ENCODE measurements at regions not wholly inside any gene's neighbourhood (a gene's known extent, or its start where the extent isn't known, plus 50 kb on each side); places are given as distances from the start of the nearest gene placed in this dataset.
A peak's percentile ranks its signal among the peaks of the same experiment; 100 is the strongest.

DNA sequence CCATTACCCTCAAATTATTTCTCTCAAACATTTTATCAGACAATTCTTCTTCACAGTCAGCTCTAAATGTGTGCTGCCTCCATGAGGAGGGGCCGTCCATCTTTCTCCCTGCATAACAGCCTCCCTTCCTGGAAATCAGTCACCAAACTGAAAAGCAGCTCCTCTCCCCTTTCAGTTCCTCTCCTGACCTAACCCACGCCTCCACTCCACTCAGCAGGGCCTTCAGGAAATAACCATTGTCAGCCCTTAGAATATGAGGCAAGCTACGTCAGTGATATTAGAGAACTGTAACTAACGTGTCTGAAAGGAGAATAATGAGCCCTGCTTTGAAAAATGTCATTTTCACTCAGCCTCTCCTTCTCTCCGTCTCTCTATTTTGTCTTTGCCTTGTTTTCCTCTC is 116.2 kb downstream of the OLFM4 start:
- no peak for DNase-seq (ENCODE audit: low spot score)

DNA sequence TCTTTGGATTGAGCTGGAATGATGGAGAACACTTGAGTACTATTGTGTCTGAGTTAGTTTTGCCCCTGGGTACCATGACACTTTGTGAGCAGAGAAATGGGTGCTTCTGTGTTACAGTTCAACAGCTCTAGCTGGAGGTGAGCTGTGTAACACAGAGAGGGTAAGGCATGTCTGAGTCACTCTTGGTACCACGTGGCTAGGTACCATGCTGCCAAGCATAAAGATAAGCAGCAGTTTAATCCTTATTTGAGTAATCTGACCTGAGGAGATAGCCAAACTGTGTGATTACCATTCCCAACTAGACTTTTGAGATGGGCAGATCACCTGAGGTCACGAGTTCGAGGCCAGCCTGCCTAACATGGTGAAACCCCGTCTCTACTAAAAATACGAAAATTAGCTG is 122.0 kb downstream of the OLFM4 start:
- no peak for DNase-seq (ENCODE audit: low spot score)

DNA sequence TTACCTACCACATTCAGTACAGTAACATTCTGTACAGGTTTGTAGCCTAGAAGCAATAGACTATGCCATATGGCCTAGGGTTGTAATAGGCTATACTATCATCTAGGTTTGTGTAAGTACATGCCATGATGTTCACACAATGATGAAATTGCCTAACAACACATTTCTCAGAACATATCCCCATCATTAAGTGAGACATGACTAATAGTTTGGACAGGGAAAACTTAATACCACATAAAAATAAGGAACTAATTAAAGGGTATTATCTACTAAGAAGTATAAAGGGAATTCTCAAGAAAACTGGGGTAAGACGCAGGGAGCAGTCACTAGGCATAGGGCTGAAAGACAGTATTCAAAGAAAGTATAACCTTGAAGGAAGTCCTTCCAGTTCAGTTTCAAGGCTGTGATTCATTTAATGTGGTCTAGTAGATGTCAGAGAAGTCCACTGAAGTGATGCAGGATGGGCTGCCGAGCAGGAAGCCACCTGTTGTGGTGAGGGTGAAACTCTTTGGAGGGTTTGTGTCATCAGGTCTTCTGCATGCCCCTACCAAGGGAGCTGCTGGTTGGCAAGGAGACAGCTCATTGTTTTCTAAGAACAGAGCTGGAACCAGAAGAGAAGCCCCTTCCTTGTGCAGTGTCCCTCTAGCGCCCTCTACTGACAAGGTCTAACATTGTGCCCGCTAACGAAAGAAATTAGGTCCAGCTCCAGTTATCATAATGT is 122.9 kb downstream of the OLFM4 start:
- DNase-seq (ENCODE audit: low spot score) = peak; percentile 30

- DNase-seq (ENCODE audit: low spot score) = no peak
Observed at GRCh38 chr13:53152057-53152421, 123.4 kb downstream of the OLFM4 start.

DNA sequence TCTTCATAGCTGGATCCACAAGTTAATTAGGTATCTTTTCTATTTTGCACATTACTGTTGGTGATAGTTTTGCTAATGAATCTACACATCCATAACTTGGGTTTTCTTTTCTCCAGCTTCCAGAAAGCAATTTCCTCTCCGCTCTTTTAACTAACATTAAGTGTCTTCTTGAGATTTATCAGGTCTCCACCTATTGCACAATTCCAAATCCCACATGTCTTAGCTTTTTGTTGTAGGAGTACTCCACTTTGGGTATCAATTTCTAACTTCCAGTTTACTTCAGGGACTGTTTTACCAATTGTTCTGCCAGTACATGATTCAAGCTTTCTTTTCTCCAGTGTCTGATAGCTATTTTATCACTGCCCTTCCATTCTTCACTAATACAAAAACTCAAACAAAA is 129.6 kb downstream of the OLFM4 start:
- DNase-seq (ENCODE audit: low spot score) = no peak

DNA sequence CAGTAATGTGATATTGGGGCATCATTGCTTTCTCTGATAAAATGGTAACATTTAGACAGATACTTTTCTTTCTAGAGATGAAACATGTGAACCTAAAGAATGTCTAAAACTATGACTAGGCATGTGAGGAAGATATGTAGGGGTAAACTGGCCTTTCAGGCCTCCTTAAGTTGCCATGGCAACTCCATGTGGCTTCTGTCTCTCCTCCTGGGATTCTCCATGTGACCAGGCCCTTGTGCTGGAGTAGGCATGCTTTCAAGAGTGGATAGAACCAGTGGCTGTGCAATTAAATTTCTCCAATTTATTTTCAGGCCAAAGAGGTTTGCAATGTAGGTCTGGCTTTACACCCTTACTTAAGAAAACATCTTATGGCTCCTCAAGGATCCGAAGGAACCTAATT is 130.8 kb downstream of the OLFM4 start:
- DNase-seq (ENCODE audit: low spot score) = no peak

- DNase-seq (ENCODE audit: low spot score) = no peak
Observed at GRCh38 chr13:53160211-53160610, 131.6 kb downstream of the OLFM4 start.

DNA sequence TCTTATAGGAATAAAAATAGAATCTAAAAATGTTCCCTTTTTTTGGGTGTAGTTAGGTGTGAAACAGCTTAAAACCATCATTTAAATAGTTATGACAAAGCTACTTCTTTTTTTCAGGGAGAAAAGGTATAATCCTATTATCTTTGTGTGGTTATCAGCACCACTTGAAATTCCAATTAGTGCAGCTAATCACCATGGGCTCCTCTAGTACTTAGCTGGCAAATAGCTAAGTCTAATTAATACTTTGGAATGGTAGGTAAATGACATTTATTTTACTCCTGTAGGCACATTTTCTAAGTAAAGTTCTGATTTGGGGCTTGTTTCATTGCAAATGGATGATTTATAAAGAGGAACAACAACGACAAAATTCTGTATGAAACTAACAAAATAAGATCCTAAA is 132.6 kb downstream of the OLFM4 start:
- no peak for DNase-seq (ENCODE audit: low spot score)

DNA sequence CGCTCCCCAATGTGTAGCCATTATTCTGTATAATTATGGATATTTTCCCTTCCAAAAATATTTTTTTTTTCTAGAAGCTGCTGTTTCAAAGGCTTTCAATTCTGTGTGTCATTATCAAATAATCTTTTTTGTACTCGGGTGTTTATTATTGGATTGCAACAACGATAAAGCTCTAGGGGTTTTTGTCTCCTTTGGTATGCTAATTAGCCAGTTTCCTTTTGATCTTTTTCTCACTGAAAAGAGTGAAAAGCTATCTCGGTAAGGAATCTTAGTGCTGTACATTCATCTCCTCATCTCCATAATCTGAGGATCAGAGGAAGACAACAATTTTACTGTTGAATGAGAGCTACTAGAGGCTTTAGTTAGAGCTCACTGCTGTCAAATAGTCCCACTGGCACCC is 136.6 kb downstream of the OLFM4 start:
- DNase-seq (ENCODE audit: low spot score) = no peak

GRCh38 chr13:53167561-53167960 is 138.9 kb downstream of the OLFM4 start:
- no peak for DNase-seq (ENCODE audit: low spot score)

DNA sequence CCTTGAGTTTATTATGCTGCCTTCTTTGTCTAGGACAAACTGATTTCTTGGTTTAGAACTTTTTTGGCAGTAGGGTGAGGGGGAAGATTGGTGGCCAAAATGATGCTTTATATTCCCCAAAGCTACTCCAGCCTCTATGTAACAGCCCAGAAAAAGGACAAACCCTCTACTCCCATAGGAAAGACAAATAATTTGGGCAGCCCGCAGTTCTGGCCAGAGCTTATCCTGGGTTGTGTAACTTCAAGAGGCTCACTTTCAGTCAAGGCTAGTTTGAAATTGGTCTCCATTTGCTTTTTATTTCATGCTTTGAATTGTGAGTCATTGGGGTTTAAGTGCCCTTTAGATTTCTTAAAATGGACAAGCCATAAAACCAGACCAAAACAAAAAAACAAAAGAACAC is 142.3 kb downstream of the OLFM4 start:
- DNase-seq (ENCODE audit: low spot score) = no peak

DNA sequence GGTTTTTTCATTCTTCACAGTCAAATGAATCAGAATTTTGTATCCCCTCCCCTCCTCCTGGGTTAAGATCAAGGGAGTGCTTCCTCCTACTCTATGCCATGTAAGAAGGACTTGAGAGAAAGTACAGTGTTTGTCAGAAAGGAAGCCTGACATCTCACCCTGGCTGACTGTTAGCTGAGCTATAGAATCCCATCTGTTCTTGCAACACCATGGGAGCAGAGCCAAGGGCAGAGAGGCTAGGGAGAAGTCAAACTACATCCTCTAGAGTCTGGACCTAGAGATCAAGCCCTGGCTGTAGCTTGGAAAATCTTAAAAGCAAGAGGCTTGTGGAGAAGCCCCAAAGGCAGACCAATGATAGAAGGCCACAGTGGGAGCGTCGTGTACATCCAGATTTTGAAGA is 145.9 kb downstream of the OLFM4 start:
- DNase-seq (ENCODE audit: low spot score) = no peak

DNA sequence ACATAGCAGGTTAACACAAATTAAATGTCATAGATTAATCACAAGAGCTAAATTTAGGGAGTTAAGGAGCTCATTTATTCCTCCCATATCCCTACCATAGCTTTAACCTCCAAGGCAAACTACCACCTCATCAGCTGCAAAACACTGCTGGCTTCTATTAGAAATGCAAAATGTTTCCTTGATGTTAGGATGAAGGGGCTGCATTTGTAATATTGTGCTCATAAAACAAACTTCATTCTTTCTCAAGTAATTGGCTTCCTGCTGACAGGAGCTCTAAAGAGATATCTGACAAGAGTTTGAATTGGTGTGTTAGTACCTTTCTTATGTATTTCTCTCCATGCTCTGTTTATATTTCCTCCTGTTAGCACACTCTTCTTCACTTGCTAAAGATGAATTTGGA is 152.1 kb downstream of the OLFM4 start:
- no peak for DNase-seq (ENCODE audit: low spot score)

DNA sequence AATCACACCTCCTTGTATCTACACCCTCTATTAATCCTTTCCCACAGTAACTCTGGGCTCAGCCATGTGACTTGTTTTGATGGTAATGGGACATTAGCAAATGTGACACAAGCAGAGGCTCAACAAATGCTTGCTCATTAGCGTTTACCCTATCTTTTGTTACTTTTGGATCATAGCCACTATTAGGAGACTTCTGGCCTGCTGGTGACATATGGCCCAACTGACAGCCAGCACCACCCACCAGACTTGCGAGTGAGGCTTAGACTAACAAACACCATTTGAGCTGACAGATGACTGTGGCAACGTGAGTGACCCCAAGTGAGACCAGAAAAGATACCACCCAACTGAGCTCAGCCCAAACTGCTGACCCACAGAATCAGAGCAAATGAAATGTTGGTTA is 154.1 kb downstream of the OLFM4 start:
- DNase-seq (ENCODE audit: low spot score) = no peak

DNA sequence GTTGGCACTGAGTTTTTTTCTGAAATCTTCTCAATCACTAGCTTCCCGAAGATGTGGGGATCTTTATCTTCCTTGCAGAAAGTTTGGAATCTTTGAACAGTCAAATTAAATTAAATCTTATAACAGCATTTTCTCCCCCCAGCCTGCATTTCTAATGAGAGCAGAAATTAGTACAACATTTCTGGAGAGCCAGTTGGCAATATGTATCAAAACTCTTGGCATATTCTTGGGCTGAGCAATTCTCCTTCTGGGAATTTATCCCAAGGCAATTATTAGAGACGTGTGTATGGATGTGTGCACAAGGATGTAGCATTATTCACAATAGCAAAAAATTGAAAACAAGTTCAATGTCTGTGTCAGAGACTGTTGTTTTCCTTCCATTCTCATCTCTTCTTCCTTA is 159.5 kb downstream of the OLFM4 start:
- DNase-seq (ENCODE audit: low spot score) = no peak

DNA sequence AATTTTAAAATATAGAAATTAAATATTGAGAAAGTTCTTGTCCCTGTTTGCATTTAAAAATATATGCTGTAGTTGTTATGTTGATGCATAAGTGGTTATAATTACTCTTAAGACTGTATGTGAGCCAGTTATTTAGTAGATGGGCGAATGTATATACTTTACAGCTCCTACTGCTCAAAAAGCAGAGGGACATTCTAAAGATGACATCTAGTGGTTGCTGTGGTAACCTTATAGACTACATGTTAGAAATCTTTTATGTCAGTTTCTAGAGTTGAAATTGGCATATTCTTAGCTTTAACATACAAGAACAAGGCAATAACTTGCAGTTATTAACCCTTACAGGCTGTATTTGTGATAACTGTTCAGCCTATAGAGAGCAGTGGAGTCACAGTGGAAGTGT is 160.5 kb downstream of the OLFM4 start:
- DNase-seq (ENCODE audit: low spot score) = no peak

DNA sequence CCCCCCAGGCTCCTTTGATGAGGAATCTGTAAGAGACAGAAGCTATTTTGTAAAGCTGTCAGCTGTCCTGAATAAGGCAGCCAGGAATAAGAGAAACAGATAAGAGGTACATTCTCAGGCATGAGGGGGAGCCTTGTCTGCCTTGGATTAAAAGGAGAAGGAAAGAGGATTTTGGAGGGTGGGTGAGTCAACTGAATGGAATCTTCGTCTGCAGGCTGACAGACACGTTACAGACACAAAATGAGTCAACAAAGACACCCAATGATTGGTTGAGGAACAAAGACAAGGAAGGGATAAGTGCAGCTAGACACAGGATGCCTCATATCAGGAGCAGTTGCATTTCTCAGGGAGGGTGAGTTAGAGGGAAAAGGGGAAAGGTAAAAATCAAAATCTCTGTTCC is 162.5 kb downstream of the OLFM4 start:
- no peak for DNase-seq (ENCODE audit: low spot score)

DNA sequence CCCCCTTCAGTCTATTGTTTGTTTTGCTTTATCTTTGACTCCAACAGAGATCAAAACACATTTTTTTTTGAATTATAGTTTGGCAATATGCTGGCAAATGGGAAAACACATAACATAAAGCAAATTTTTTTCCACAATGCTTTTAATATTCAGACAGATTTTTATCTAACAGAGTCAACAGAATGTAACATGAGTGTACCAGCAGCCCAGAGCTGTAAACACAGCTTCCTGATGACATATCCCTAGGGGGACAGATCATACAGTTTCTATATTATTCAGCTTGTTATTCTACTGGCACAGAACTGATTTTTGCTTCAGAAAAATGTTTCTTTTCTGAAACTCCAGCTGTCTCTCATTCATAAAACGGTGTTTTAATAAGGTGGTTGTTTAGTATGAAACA is 168.8 kb downstream of the OLFM4 start:
- DNase-seq (ENCODE audit: low spot score) = no peak

- DNase-seq (ENCODE audit: low spot score) = no peak
Observed at GRCh38 chr13:53198017-53198416, 169.4 kb downstream of the OLFM4 start.

GRCh38 chr13:53198736-53199135 is 170.1 kb downstream of the OLFM4 start:
- DNase-seq (ENCODE audit: low spot score) = no peak

DNA sequence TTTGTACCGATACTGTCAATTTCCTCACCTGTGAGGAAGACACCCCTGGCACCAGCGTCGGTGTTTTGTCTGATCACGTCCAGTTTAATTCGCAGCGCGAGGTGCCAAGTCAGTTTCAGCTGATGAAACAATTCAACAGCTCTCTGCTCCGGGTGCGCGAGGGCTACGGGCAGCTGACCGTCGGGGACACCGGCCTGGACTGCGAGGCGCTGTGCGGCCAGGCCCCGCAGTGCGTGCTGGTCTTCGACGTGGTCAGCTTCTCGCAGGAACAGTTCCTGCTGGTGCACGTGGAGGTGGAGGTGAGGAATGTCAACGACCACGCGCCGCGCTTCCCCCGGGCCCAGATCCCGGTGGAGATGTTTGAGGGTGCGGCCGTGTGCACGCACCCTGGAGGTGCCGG is 171.5 kb downstream of the OLFM4 start:
- no peak for DNase-seq (ENCODE audit: low spot score)

GRCh38 chr13:53200498-53201453 is 172.2 kb downstream of the OLFM4 start:
- DNase-seq (ENCODE audit: low spot score) = peak; percentile 7

DNA sequence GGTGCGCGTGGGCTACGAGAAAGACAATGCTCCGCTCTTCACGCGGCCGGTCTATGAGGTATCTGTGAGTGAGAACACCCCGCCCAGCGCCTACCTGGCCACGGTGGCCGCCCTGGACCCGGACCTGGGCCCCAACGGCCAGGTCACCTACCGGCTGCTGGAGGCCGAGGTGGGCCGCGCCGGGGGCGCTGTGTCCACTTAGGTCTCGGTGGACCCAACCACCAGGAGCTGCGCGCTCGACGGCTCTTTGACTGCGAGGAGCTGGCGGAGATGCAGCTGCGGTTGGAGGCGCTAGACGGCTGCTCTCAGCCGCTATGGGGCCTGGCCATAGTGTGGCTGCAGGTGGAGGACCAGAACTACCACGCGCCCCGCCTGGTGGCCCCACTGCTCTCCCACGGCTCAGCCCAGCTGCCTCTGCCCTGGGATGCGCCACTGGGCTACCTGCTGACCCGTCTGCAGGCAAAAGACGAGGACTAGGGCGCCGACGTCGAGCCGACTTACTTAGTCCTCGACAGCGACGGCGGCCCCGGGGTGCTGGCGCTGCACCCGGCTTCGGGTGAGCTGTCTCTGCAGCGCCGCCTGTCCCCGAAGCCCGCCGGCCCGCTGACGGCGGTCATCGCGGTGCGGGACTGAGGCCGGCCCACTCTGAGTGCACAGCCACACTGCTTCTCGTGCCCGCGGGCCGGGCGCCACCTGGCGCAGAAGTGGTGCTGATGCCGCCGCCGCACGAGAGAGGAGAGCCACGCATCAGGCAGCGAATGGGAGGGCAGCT is 173.0 kb downstream of the OLFM4 start:
- DNase-seq (ENCODE audit: low spot score) = no peak
